Karpas-422 (cell line): ENCODE measurements at regions not wholly inside any gene's neighbourhood (a gene's known extent, or its start where the extent isn't known, plus 50 kb on each side); places are given as distances from the start of the nearest gene placed in this dataset.

ENCODE experiments used
- DNase-seq: peaks from one replicate; pipeline ENCODE4 v3.0.0-alpha.2; 2015
- H2AFZ ChIP-seq: fragments of 200-600 bp; sonication (generic); 2 replicates; pipeline ENCODE4 v1.6.1; 2014; ENCODE audit warnings: antibody characterized with exemption, low read length, mixed read lengths
- H3K27ac ChIP-seq: fragments of 200-600 bp; sonication (generic); 2 replicates; pipeline ENCODE4 v1.5.1; 2014; ENCODE audit warnings: mild to moderate bottlenecking, low read length, moderate library complexity
- H3K27me3 ChIP-seq: fragments of 200-600 bp; sonication (generic); 2 replicates; pipeline ENCODE4 v1.6.1; 2014; ENCODE audit warnings: low read length, mixed read lengths
- H3K36me3 ChIP-seq: fragments of 200-600 bp; sonication (generic); 2 replicates; pipeline ENCODE4 v1.6.1; 2014; ENCODE audit warnings: low read length, mixed read lengths; ENCODE audit not compliant: insufficient read depth
- H3K4me1 ChIP-seq: fragments of 200-600 bp; sonication (generic); 2 replicates; pipeline ENCODE4 v1.6.1; 2014; ENCODE audit warnings: mild to moderate bottlenecking, low read length, mixed read lengths
- H3K4me2 ChIP-seq: fragments of 200-600 bp; sonication (generic); 2 replicates; pipeline ENCODE4 v1.6.1; 2014; ENCODE audit warnings: low read length, low read depth, mild to moderate bottlenecking; ENCODE audit not compliant: poor library complexity, severe bottlenecking
- H3K4me3 ChIP-seq: fragments of 200-600 bp; sonication (generic); 2 replicates; pipeline ENCODE4 v1.5.1; 2014; ENCODE audit warnings: mild to moderate bottlenecking, antibody characterized with exemption, low read length, mixed read lengths
- H3K79me2 ChIP-seq: fragments of 200-600 bp; sonication (generic); 2 replicates; pipeline ENCODE4 v1.6.1; 2014; ENCODE audit warnings: mild to moderate bottlenecking, low read length, mixed read lengths
- H3K9ac ChIP-seq: fragments of 200-600 bp; sonication (generic); 2 replicates; pipeline ENCODE4 v1.6.0; 2014; ENCODE audit warnings: low read length
- H3K9me2 ChIP-seq: fragments of 200-600 bp; sonication (generic), shearing (Covaris generic); replicated peaks from 2 replicates; pipeline ENCODE4 v1.6.0; 2014; ENCODE audit warnings: mild to moderate bottlenecking, low read length, moderate library complexity; ENCODE audit not compliant: insufficient read depth
- H3K9me3 ChIP-seq: fragments of 300-700, 200-600 bp; sonication (generic); 2 replicates; pipeline ENCODE4 v1.6.1; 2014; ENCODE audit warnings: low read length, mixed read lengths
- H4K20me1 ChIP-seq: fragments of 200-600 bp; sonication (generic); 2 replicates; pipeline ENCODE4 v1.6.1; 2014; ENCODE audit warnings: mild to moderate bottlenecking, antibody characterized with exemption, low read length, low read depth; ENCODE audit not compliant: insufficient read depth

GRCh38 chr10:94043431-94043990, 49.8 kb downstream of the PLCE1 start:
- no peak overlapping the region for H3K4me2 ChIP-seq
- H3K4me1 ChIP-seq = peaks cover 7% of the 10 kb centered on the region

GRCh38 chr10:94046098-94046497, 52.4 kb downstream of the PLCE1 start:
- Histone ChIP-seq H3K9me2 (no peaks in the 10 kb centered on the region), H3K9me3 (no peaks in the 10 kb centered on the region), H3K27me3 (no peaks in the 10 kb centered on the region), H3K27ac (no peak overlapping the region), H3K36me3 (no peaks in the 10 kb centered on the region), H3K79me2 (no peaks in the 10 kb centered on the region), H3K4me2 (no peak overlapping the region), H3K9ac (no peak overlapping the region), H4K20me1 (no peaks in the 10 kb centered on the region), H3K4me1 (peaks cover 7% of the 10 kb centered on the region), H3K4me3 (no peak overlapping the region), H2AFZ (no peak overlapping the region)
- no peak for DNase-seq

More at GRCh38 chr10:94043431-94043990, 49.8 kb downstream of the PLCE1 start:
- H3K9me3 ChIP-seq = no peaks in the 10 kb centered on the region
- no peaks in the 10 kb centered on the region for H3K79me2 ChIP-seq
- no peak overlapping the region for H3K4me3 ChIP-seq
- no peaks in the 10 kb centered on the region for H3K27me3 ChIP-seq
- no peak for DNase-seq
- no peak overlapping the region for H3K27ac ChIP-seq
- H2AFZ ChIP-seq = no peak overlapping the region
- H3K36me3 ChIP-seq = no peaks in the 10 kb centered on the region
- no peaks in the 10 kb centered on the region for H4K20me1 ChIP-seq
- no peaks in the 10 kb centered on the region for H3K9me2 ChIP-seq
- no peak overlapping the region for H3K9ac ChIP-seq

GRCh38 chr10:94047293-94047692, 53.6 kb downstream of the PLCE1 start:
- Histone ChIP-seq H3K9me3 (no peaks in the 10 kb centered on the region), H3K4me2 (no peak overlapping the region), H3K4me3 (no peak overlapping the region), H4K20me1 (no peaks in the 10 kb centered on the region), H3K27ac (no peak overlapping the region), H3K9ac (no peak overlapping the region), H2AFZ (no peak overlapping the region), H3K79me2 (no peaks in the 10 kb centered on the region), H3K4me1 (no peaks in the 10 kb centered on the region), H3K36me3 (no peaks in the 10 kb centered on the region), H3K9me2 (no peaks in the 10 kb centered on the region), H3K27me3 (no peaks in the 10 kb centered on the region)
- no peak for DNase-seq

DNA sequence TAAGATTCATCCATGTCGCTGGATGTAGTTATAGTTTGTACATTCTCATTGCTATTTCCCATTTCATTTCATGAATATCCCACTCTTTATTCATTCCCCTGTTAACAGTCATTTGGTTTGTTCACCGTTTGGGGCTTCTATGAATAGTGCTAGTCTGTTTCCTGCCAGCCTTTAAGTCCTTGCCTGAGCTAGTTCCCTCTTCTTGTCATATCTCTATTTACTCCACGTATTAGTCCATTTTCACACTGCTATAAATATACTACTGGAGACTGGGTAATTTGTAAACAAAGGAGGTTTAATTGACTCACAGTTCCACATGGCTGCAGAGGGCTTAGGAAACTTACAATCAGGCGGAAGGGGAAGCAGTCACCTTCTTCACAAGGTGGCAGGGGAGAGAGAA, 56.2 kb downstream of the PLCE1 start:
- H2AFZ ChIP-seq = no peak overlapping the region
- no peak overlapping the region for H3K9ac ChIP-seq
- H3K4me1 ChIP-seq = no peaks in the 10 kb centered on the region
- no peaks in the 10 kb centered on the region for H3K79me2 ChIP-seq
- H3K36me3 ChIP-seq = no peaks in the 10 kb centered on the region
- H3K4me3 ChIP-seq = no peak overlapping the region
- no peaks in the 10 kb centered on the region for H3K9me2 ChIP-seq
- no peak overlapping the region for H3K4me2 ChIP-seq
- no peak for DNase-seq
- no peak overlapping the region for H3K27ac ChIP-seq
- H3K9me3 ChIP-seq = no peaks in the 10 kb centered on the region
- no peaks in the 10 kb centered on the region for H3K27me3 ChIP-seq
- H4K20me1 ChIP-seq = no peaks in the 10 kb centered on the region

GRCh38 chr10:94052281-94052680, 58.5 kb downstream of the PLCE1 start:
- DNase-seq = no peak
- H3K9ac ChIP-seq = no peak overlapping the region
- H3K9me2 ChIP-seq = no peaks in the 10 kb centered on the region
- H4K20me1 ChIP-seq = no peaks in the 10 kb centered on the region
- H3K36me3 ChIP-seq = no peaks in the 10 kb centered on the region
- no peak overlapping the region for H2AFZ ChIP-seq
- no peaks in the 10 kb centered on the region for H3K4me1 ChIP-seq
- no peaks in the 10 kb centered on the region for H3K79me2 ChIP-seq
- H3K9me3 ChIP-seq = no peaks in the 10 kb centered on the region
- H3K4me3 ChIP-seq = no peak overlapping the region
- no peaks in the 10 kb centered on the region for H3K27me3 ChIP-seq
- H3K27ac ChIP-seq = no peak overlapping the region
- no peak overlapping the region for H3K4me2 ChIP-seq

GRCh38 chr10:94052866-94053791, 59.4 kb downstream of the PLCE1 start:
- no peak overlapping the region for H3K27ac ChIP-seq
- H3K36me3 ChIP-seq = no peaks in the 10 kb centered on the region
- H3K9ac ChIP-seq = no peak overlapping the region
- no peaks in the 10 kb centered on the region for H3K9me3 ChIP-seq
- H2AFZ ChIP-seq = no peak overlapping the region
- H3K4me2 ChIP-seq = no peak overlapping the region
- no peaks in the 10 kb centered on the region for H3K79me2 ChIP-seq
- DNase-seq = no peak
- no peaks in the 10 kb centered on the region for H3K4me1 ChIP-seq
- H3K27me3 ChIP-seq = no peaks in the 10 kb centered on the region
- H4K20me1 ChIP-seq = no peaks in the 10 kb centered on the region
- no peak overlapping the region for H3K4me3 ChIP-seq
- H3K9me2 ChIP-seq = no peaks in the 10 kb centered on the region

DNA sequence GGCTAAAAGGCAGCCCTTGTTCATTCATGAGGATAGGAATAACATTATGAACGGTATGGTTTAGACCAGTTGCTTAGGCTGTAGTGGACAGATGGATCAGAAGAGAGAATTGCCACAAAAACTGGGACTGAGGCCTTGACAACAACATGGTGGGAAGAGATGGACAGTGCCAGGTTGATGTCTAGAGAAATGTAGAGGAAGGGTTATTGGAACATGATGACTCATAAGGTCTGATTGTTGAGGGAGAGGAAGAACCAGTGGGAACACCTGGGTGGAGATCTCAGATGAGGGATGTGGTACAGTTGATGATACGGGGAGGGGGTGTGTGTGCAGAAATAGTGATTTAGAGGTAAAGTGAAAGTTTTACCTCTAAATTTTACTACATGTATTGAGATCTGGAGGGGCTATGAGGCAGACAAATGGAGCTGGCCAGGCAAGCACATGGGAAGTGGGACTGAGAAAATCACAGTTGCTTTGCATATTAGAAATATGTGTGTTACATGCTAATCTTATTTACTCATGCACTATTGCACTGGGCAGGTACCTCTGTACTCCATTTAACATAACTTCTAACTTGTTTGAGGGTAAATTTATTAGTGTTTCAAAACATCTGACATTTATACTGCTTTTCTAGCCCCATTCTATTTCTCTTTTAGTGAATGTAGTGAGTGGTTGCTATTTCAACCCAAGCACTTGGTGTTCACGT, 65.6 kb downstream of the PLCE1 start:
- DNase-seq = no peak
- H3K4me1 ChIP-seq = no peaks in the 10 kb centered on the region
- H3K4me3 ChIP-seq = no peak overlapping the region
- H3K9me3 ChIP-seq = no peaks in the 10 kb centered on the region
- no peaks in the 10 kb centered on the region for H4K20me1 ChIP-seq
- no peaks in the 10 kb centered on the region for H3K9me2 ChIP-seq
- no peaks in the 10 kb centered on the region for H3K27me3 ChIP-seq
- H3K9ac ChIP-seq = no peak overlapping the region
- H3K4me2 ChIP-seq = no peak overlapping the region
- H3K27ac ChIP-seq = no peak overlapping the region
- no peaks in the 10 kb centered on the region for H3K36me3 ChIP-seq
- H2AFZ ChIP-seq = no peak overlapping the region
- no peaks in the 10 kb centered on the region for H3K79me2 ChIP-seq

DNA sequence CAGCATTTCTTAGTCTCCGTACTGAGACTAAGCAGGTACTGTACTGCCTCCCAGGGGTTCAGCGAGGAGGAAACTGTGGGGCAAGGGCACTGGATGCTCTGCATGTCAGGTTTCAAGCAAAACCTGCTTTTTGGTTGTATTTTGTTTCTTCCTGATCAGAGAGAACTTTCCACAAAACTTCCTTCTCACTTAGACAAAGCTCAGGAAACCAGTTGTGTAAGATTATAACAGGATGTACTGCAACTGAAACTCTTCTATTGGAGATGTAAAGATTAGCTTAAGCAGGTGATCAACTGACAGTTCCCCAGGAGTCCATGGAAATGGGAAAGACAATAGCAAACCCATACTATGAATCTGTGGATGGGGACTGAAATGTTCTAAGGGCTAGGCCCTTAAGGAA, 67.3 kb downstream of the PLCE1 start:
- DNase-seq = no peak
- Histone ChIP-seq H3K9me3 (no peaks in the 10 kb centered on the region), H3K9ac (no peak overlapping the region), H3K4me1 (no peaks in the 10 kb centered on the region), H3K4me2 (no peak overlapping the region), H4K20me1 (no peaks in the 10 kb centered on the region), H3K27me3 (no peaks in the 10 kb centered on the region), H3K36me3 (no peaks in the 10 kb centered on the region), H3K79me2 (no peaks in the 10 kb centered on the region), H3K27ac (no peak overlapping the region), H3K4me3 (no peak overlapping the region), H2AFZ (no peak overlapping the region), H3K9me2 (no peaks in the 10 kb centered on the region)
